HepG2 (cell line): ENCODE measurements at regions not wholly inside any gene's neighbourhood (a gene's known extent, or its start where the extent isn't known, plus 50 kb on each side); places are given as distances from the start of the nearest gene placed in this dataset.

ENCODE experiments used
- ARID4A ChIP-seq: sonication (generic); formaldehyde crosslinking; IDR thresholded peaks from 2 replicates; pipeline ENCODE4 v1.5.0; 2020; ENCODE audit warnings: mild to moderate bottlenecking, missing genetic modification reagents, borderline replicate concordance
- CC2D1A ChIP-seq: sonication (generic); formaldehyde crosslinking; IDR thresholded peaks from 2 replicates; pipeline ENCODE4 v1.8.1; 2023; ENCODE audit warnings: mild to moderate bottlenecking, missing genetic modification reagents
- CENPX ChIP-seq: sonication (generic); formaldehyde crosslinking; IDR thresholded peaks from 2 replicates; pipeline ENCODE4 v1.9.0; 2021; ENCODE audit warnings: mild to moderate bottlenecking, missing genetic modification reagents, moderate library complexity
- KMT2A ChIP-seq: sonication (generic); formaldehyde crosslinking; IDR thresholded peaks from 2 replicates; pipeline ENCODE4 v1.4.0; 2020; ENCODE audit warnings: missing genetic modification reagents
- MZF1 ChIP-seq: sonication (generic); formaldehyde crosslinking; IDR thresholded peaks from 2 replicates; pipeline ENCODE4 v1.8.1; 2023; ENCODE audit warnings: mild to moderate bottlenecking, missing genetic modification reagents, borderline replicate concordance
- PLSCR1 ChIP-seq: sonication (generic); formaldehyde crosslinking; IDR thresholded peaks from 2 replicates; pipeline ENCODE4 v1.5.0; 2020; ENCODE audit warnings: missing genetic modification reagents, mild to moderate bottlenecking, borderline replicate concordance
- SALL1 ChIP-seq: sonication (generic); formaldehyde crosslinking; IDR thresholded peaks from 2 replicates; pipeline ENCODE4 v1.8.0; 2022; ENCODE audit warnings: mild to moderate bottlenecking, missing genetic modification reagents
- TOPORS ChIP-seq: sonication (generic); formaldehyde crosslinking; IDR thresholded peaks from 2 replicates; pipeline ENCODE4 v1.8.0; 2023; ENCODE audit warnings: mild to moderate bottlenecking, missing genetic modification reagents
- ZKSCAN8 ChIP-seq: IDR thresholded peaks from 2 replicates; pipeline ENCODE4 v1.6.1; 2016; ENCODE audit warnings: borderline replicate concordance, missing genetic modification reagents, missing compliant biosample characterization
- ZNF280D ChIP-seq: sonication (generic); formaldehyde crosslinking; IDR thresholded peaks from 2 replicates; pipeline ENCODE4 v1.5.1; 2020; ENCODE audit warnings: mild to moderate bottlenecking, missing genetic modification reagents
- ZNF432 ChIP-seq: sonication (generic); formaldehyde crosslinking; IDR thresholded peaks from 2 replicates; pipeline ENCODE4 v1.5.0; 2020; ENCODE audit warnings: missing genetic modification reagents, mild to moderate bottlenecking, borderline replicate concordance
- ZNF512 ChIP-seq: sonication (generic); formaldehyde crosslinking; IDR thresholded peaks from 2 replicates; pipeline ENCODE4 v1.4.0; 2020; ENCODE audit warnings: mild to moderate bottlenecking, missing genetic modification reagents

GRCh38 chr18:2112435-2113045 is 458.8 kb downstream of the METTL4 start (continued):
- TF ChIP-seq ZNF280D (CRISPR knock-in tag), result no peak
- no peak for TF ChIP-seq ZNF512 (CRISPR knock-in tag)
- TF ChIP-seq SALL1 (CRISPR knock-in tag), result no peak
- no peak for TF ChIP-seq TOPORS (CRISPR knock-in tag)
- no peak for TF ChIP-seq CENPX (CRISPR knock-in tag)
- TF ChIP-seq ARID4A, result no peak
- no peak for TF ChIP-seq KMT2A (CRISPR knock-in tag)
- no peak for TF ChIP-seq PLSCR1 (CRISPR knock-in tag)
- no peak for TF ChIP-seq ZKSCAN8 (CRISPR knock-in tag)
- no peak for TF ChIP-seq CC2D1A
- no peak for TF ChIP-seq ZNF432 (CRISPR knock-in tag)
- TF ChIP-seq MZF1, result no peak
